ENCODE measurements at regions not wholly inside any gene's neighbourhood (a gene's known extent, or its start where the extent isn't known, plus 50 kb on each side); places are given as distances from the start of the nearest gene placed in this dataset.

DNA sequence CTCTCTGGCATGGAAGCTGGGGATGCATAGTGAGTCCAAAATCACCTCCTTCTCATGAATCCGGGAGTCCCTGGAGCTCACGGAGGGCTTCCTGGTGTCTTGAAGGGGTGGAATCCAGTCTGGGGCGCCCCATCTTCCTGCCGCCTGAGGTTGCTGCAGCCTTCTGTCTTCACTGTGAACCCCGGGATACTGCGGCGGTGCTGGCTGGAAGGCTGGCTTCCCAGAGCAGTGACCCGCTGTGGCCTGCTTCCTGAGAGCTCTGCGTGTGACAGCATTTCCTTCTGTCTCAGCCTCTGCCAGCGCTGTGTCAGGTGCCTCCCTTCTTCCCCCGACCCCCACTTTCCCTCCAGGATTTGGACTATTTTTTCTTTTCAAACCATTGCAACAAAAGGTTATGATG, 98.8 kb upstream of the STOX2 start:
- no peak for FAIRE-seq
- no peak for TF ChIP-seq MCM2 (IDR thresholded peaks at IDR 0.05; ENCODE audit: low read depth)
- no peak for TF ChIP-seq MYBL2 (IDR thresholded peaks at IDR 0.05; ENCODE audit: low read depth)
- TF ChIP-seq MYBL2 (CRISPR knock-in tag; IDR thresholded peaks at IDR 0.05; ENCODE audit: borderline replicate concordance) = no peak
- TF ChIP-seq ARID2 (IDR thresholded peaks at IDR 0.05) = no peak
- TF ChIP-seq, protein P1, sequence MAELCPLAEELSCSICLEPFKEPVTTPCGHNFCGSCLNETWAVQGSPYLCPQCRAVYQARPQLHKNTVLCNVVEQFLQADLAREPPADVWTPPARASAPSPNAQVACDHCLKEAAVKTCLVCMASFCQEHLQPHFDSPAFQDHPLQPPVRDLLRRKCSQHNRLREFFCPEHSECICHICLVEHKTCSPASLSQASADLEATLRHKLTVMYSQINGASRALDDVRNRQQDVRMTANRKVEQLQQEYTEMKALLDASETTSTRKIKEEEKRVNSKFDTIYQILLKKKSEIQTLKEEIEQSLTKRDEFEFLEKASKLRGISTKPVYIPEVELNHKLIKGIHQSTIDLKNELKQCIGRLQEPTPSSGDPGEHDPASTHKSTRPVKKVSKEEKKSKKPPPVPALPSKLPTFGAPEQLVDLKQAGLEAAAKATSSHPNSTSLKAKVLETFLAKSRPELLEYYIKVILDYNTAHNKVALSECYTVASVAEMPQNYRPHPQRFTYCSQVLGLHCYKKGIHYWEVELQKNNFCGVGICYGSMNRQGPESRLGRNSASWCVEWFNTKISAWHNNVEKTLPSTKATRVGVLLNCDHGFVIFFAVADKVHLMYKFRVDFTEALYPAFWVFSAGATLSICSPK (IDR thresholded peaks at IDR 0.05; ENCODE audit: borderline replicate concordance) = no peak
- TF ChIP-seq ZNF217 (CRISPR knock-in tag; IDR thresholded peaks at IDR 0.05) = no peak
- no peak for TF ChIP-seq XRCC5 (IDR thresholded peaks at IDR 0.05; ENCODE audit: low read depth, low read length)
- no peak for TF ChIP-seq SRSF1 (IDR thresholded peaks at IDR 0.05; ENCODE audit: low read depth, low read length)
- TF ChIP-seq, protein P2, sequence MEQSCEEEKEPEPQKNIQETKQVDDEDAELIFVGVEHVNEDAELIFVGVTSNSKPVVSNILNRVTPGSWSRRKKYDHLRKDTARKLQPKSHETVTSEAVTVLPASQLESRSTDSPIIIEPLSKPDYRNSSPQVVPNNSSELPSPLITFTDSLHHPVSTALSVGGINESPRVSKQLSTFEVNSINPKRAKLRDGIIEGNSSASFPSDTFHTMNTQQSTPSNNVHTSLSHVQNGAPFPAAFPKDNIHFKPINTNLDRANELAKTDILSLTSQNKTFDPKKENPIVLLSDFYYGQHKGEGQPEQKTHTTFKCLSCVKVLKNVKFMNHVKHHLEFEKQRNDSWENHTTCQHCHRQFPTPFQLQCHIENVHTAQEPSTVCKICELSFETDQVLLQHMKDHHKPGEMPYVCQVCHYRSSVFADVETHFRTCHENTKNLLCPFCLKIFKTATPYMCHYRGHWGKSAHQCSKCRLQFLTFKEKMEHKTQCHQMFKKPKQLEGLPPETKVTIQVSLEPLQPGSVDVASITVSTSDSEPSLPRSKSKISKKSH (CRISPR knock-in tag; IDR thresholded peaks at IDR 0.05) = no peak
- TF ChIP-seq, protein P3, sequence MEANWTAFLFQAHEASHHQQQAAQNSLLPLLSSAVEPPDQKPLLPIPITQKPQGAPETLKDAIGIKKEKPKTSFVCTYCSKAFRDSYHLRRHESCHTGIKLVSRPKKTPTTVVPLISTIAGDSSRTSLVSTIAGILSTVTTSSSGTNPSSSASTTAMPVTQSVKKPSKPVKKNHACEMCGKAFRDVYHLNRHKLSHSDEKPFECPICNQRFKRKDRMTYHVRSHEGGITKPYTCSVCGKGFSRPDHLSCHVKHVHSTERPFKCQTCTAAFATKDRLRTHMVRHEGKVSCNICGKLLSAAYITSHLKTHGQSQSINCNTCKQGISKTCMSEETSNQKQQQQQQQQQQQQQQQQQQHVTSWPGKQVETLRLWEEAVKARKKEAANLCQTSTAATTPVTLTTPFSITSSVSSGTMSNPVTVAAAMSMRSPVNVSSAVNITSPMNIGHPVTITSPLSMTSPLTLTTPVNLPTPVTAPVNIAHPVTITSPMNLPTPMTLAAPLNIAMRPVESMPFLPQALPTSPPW (CRISPR knock-in tag; IDR thresholded peaks at IDR 0.05) = no peak
- TF ChIP-seq ZNF253 (CRISPR knock-in tag; conservative IDR thresholded peaks at IDR 0.05) = no peak
- TF ChIP-seq SRSF3 (IDR thresholded peaks at IDR 0.05; ENCODE audit: insufficient read depth, low read length) = no peak
- TF ChIP-seq BACH1 (tag; IDR thresholded peaks at IDR 0.05) = no peak
- TF ChIP-seq, protein P4, sequence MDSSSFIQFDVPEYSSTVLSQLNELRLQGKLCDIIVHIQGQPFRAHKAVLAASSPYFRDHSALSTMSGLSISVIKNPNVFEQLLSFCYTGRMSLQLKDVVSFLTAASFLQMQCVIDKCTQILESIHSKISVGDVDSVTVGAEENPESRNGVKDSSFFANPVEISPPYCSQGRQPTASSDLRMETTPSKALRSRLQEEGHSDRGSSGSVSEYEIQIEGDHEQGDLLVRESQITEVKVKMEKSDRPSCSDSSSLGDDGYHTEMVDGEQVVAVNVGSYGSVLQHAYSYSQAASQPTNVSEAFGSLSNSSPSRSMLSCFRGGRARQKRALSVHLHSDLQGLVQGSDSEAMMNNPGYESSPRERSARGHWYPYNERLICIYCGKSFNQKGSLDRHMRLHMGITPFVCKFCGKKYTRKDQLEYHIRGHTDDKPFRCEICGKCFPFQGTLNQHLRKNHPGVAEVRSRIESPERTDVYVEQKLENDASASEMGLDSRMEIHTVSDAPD (CRISPR knock-in tag; IDR thresholded peaks at IDR 0.05) = no peak
- TF ChIP-seq, protein P5, sequence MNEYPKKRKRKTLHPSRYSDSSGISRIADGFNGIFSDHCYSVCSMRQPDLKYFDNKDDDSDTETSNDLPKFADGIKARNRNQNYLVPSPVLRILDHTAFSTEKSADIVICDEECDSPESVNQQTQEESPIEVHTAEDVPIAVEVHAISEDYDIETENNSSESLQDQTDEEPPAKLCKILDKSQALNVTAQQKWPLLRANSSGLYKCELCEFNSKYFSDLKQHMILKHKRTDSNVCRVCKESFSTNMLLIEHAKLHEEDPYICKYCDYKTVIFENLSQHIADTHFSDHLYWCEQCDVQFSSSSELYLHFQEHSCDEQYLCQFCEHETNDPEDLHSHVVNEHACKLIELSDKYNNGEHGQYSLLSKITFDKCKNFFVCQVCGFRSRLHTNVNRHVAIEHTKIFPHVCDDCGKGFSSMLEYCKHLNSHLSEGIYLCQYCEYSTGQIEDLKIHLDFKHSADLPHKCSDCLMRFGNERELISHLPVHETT (CRISPR knock-in tag; conservative IDR thresholded peaks at IDR 0.05 in 1 of 2, IDR thresholded peaks at IDR 0.05 in 1 of 2) = no peak
- no peak for TF ChIP-seq DMBX1 (CRISPR knock-in tag; IDR thresholded peaks at IDR 0.05; ENCODE audit: borderline replicate concordance)

More for the DNA sequence above, 98.8 kb upstream of the STOX2 start:
- H2AFZ ChIP-seq (ENCODE audit: low read depth, low read length) = no peak overlapping the region
- DNase-seq (ENCODE audit: extremely low read depth in 1 of 4, low spot score in 3 of 4) = no peak
- peak; percentile 54; the same call in 2 of the 3 replicates for ATAC-seq
- CTCF ChIA-PET (ENCODE audit: low intra/inter-chr PET ratio) = no interaction called here
- no peaks in the 10 kb centered on the region for H3K4me1 ChIP-seq (replicated peaks in 1 of 2; ENCODE audit: control insufficient read depth in 2 of 2, insufficient read depth in 2 of 2, low read length in 2 of 2)
- no peak overlapping the region for H3K4me3 ChIP-seq
- intact Hi-C loops (cut with micrococcal nuclease) (no loop called here), in situ Hi-C loops (cut with MboI) (no loop called here)
- H3K9me1 ChIP-seq (ENCODE audit: control insufficient read depth, insufficient read depth, low read length) = no peaks in the 10 kb centered on the region
- POLR2A ChIA-PET = interaction anchor here (0.6 kb wide), 1 partner anchor 372 kb away, joined by 3 read pairs; no protein-coding TSS in a partner anchor
- no peaks in the 10 kb centered on the region for H3K9me3 ChIP-seq (replicated peaks; ENCODE audit: control insufficient read depth, insufficient read depth, low read depth, low read length)
- no peak overlapping the region for H3K4me2 ChIP-seq (ENCODE audit: insufficient read depth, low read length)
- H4K20me1 ChIP-seq (replicated peaks; ENCODE audit: control insufficient read depth, insufficient read depth, low read length) = no peaks in the 10 kb centered on the region
- peaks cover 20 to 28% of the 10 kb centered on the region in 2 experiments for H3K27me3 ChIP-seq (ENCODE audit: control insufficient read depth in 2 of 2, insufficient read depth in 2 of 2, low read length in 2 of 2)
- no TSS peak for BruUV-seq (replicated peaks)
- no peaks in the 10 kb centered on the region for H3K79me2 ChIP-seq (ENCODE audit: control insufficient read depth, insufficient read depth, low read length)
- no peak overlapping the region for H3K9ac ChIP-seq (ENCODE audit: insufficient read depth in 1 of 2, low read depth in 2 of 2, low read length in 2 of 2)
- no peaks in the 10 kb centered on the region for H3K36me3 ChIP-seq (ENCODE audit: control insufficient read depth, insufficient read depth, low read length)
- H3K27ac ChIP-seq (ENCODE audit: extremely low read depth, low read depth, low read length) = no peak overlapping the region
- 4% methylated on average over 10 of the region's 11 CpGs for WGBS (ENCODE audit: insufficient coverage, low coverage, missing lambda C conversion rate)
